Heart left ventricle (tissue), 13 donors: ENCODE measurements at regions not wholly inside any gene's neighbourhood (a gene's known extent, or its start where the extent isn't known, plus 50 kb on each side); places are given as distances from the start of the nearest gene placed in this dataset.

Experiments used
- CTCF ChIP-seq, 12 donors: fragments of 200-600 bp; sonication (generic) in 4 of 12; IDR thresholded peaks; one replicate each; pipeline versions ENCODE4 v1.5.0 to v1.8.0; 2018 to 2022; ENCODE audit warnings: antibody characterized with exemption in 12 of 12, mild to moderate bottlenecking in 5 of 12
- POLR2A ChIP-seq, 2 donors: fragments of 450-650 bp; IDR thresholded peaks; one replicate each; pipeline ENCODE4 v1.6.1; 2017; ENCODE audit warnings: antibody characterized with exemption in 2 of 2, mild to moderate bottlenecking in 2 of 2, moderate library complexity in 2 of 2
- donor health status: ischemic (EF 13 %, LVEDD 7.1; RV severe dilation, severe dysfunction).
- donor health status: DM: no; HTN: yes; CAD: no.
- donor health status: DM: no; HTN: no; CAD: no.
- donor health status: ischemic (EF 25% LVEDD 6.9; RV normal size, moderate dysfunction).
- donor health status: ischemic (EF 25% LVEDD 5.7; RV mildly dilated, moderate dysfunction).
- donor health status: ischemic (EF 35%, LVEDD 5.7; RV mildly dilated, moderate dysfunction).
- donor health status: nonischemic (EF 11% LVEDD 7.7; RV severe dilation, severe dysfunction).
- donor health status: DM: yes; HTN: yes; CAD: no.
- donor health status: PGD.
- donor health status: ischemic (EF 29% LVEDD 5.4; RV normal size, mild dysfunction).
- donor health status: nonischemic (EF 23%, LVEDD 6.1; RV moderate dilation, normal function).

- TF ChIP-seq CTCF (IDR thresholded peaks at IDR 0.05) = no peak
- no peak for TF ChIP-seq POLR2A (IDR thresholded peaks at IDR 0.05)
These were observed 65.4 kb upstream of the XCR1 start for GRCh38 chr3:46092702-46093080.
